22Rv1 (cell line): ENCODE measurements at regions not wholly inside any gene's neighbourhood (a gene's known extent, or its start where the extent isn't known, plus 50 kb on each side); places are given as distances from the start of the nearest gene placed in this dataset.

Experiments
- ZFX ChIP-seq: fragments of 450-650 bp; IDR thresholded peaks from 2 replicates; pipeline ENCODE4 v1.6.1; 2017; ENCODE audit warnings: antibody characterized with exemption, borderline replicate concordance
- TF ChIP-seq, protein P1 (sequence below): fragments of 450-650 bp; IDR thresholded peaks from 2 replicates; pipeline ENCODE4 v1.5.1; 2017; ENCODE audit warnings: mild to moderate bottlenecking

DNA sequence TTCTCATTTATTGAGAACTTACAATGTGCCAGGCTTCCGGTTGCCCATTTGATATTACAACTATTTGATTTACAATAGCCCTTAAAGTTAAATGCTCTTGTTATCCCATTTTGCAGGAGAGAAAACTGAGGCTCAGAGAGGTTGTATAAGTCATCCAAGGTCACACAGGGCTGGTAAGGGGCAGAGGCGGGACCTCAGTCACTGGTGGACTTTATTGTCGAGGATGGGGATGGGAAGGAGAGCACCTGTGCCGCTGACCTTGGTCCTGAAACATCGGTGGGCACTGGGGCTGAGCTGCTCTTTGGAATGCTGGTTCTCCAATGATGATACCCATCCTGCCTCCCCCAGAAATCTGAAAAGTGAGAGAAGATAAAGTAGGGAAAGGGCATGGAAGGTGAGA is 265.4 kb downstream of the MIAT start:
- TF ChIP-seq, protein P1, sequence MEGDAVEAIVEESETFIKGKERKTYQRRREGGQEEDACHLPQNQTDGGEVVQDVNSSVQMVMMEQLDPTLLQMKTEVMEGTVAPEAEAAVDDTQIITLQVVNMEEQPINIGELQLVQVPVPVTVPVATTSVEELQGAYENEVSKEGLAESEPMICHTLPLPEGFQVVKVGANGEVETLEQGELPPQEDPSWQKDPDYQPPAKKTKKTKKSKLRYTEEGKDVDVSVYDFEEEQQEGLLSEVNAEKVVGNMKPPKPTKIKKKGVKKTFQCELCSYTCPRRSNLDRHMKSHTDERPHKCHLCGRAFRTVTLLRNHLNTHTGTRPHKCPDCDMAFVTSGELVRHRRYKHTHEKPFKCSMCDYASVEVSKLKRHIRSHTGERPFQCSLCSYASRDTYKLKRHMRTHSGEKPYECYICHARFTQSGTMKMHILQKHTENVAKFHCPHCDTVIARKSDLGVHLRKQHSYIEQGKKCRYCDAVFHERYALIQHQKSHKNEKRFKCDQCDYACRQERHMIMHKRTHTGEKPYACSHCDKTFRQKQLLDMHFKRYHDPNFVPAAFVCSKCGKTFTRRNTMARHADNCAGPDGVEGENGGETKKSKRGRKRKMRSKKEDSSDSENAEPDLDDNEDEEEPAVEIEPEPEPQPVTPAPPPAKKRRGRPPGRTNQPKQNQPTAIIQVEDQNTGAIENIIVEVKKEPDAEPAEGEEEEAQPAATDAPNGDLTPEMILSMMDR, result no peak
- TF ChIP-seq ZFX, result no peak
